ENCODE measurements at regions not wholly inside any gene's neighbourhood (a gene's known extent, or its start where the extent isn't known, plus 50 kb on each side); places are given as distances from the start of the nearest gene placed in this dataset.

- TF ChIP-seq POLR2AphosphoS5 (IDR thresholded peaks at IDR 0.05; ENCODE audit: low read depth, low read length) = no peak
- no peak for TF ChIP-seq CTCF (IDR thresholded peaks at IDR 0.05)
- TF ChIP-seq SIN3A (IDR thresholded peaks at IDR 0.05; ENCODE audit: borderline replicate concordance, insufficient read depth, low read depth, low read length) = no peak
- no peak for TF ChIP-seq TCF7L2 (IDR thresholded peaks at IDR 0.05; ENCODE audit: low read depth, low read length)
- no peak for TF ChIP-seq REST (IDR thresholded peaks at IDR 0.05; ENCODE audit: insufficient read depth in 1 of 2, low read depth in 2 of 2, low read length in 1 of 2)
Observed at GRCh38 chr15:81942655-81943195, 103.1 kb downstream of the MEX3B start.
